ENCODE measurements at regions not wholly inside any gene's neighbourhood (a gene's known extent, or its start where the extent isn't known, plus 50 kb on each side); places are given as distances from the start of the nearest gene placed in this dataset.

DNA sequence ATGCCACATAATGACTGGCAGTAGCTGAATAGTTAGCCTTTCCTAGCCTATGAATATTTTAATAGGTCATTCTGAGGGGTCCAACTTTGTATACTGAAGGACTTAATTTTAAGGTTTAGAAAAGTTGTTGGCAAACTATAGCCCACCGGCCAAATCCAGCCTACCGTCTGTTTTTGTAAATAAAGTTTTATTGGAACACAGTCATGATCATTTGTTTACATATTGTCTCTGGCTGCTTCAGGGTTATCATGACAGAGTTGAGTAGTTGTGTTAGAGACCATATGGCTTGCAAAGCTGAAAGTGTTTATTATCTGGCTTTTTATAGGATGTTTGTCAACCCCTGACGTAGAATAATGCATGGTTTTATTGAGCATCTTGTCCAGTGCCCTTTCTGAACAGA lies 73.4 kb downstream of the NTMT2 start:
- DNase-seq (ENCODE audit: low spot score): no peak

DNA sequence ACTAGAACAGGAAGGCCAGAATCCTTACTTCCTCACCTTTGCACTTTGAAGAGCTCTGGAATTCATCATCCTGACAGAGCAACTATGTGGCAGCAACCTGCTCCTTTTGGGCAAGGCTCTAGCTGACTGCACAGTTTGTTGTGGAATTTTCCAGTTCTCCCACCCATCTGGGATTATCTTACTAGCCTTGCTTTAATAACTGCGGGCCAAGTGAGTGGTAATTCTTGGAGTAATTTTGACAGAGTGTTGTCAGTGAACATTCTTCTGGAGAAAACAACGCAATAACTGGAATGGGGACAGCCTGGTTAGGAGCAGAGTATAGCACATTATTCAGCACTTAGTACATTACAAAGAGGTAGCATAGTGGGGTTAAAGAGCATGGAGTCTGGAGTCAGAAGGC lies 75.3 kb downstream of the NTMT2 start:
- DNase-seq (ENCODE audit: low spot score): no peak

DNA sequence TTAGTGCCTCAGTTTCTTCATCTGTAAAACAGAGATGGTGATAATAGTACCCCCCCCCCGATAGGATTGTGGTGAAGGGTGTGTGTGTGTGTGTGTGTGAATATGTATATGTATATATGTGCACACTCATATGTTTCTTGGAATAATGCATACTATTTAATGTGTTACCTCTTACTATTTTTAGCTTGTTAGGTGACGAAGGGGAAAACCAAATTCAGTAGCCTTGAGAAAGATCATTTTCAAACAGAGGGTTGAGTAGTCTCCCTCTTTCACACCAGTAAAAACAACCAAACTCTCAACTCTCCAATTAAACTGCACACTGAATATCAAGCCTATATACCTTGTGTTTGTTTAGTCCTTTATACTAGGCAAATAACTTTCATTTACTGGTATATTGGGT lies 75.7 kb downstream of the NTMT2 start:
- DNase-seq (ENCODE audit: low spot score): no peak

DNA sequence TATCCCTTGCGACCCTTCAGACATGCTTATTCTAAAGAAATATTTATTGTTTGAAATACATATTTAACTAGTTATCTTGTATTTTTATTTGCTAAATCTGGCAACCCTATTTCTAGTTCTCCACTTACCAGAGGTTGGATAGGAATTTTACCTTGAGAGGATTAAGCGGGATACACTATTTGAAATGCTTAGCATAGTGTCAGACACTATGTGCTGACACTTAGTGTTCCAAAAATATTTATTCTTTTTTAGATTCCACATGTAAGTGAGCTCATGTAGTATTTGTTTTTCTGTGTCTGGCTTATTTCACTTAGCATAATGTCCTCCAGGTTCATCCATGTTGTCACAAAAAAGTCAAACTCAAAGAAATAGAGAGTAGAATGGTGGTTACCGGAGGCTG lies 78.7 kb downstream of the NTMT2 start:
- DNase-seq (ENCODE audit: low spot score): no peak

DNA sequence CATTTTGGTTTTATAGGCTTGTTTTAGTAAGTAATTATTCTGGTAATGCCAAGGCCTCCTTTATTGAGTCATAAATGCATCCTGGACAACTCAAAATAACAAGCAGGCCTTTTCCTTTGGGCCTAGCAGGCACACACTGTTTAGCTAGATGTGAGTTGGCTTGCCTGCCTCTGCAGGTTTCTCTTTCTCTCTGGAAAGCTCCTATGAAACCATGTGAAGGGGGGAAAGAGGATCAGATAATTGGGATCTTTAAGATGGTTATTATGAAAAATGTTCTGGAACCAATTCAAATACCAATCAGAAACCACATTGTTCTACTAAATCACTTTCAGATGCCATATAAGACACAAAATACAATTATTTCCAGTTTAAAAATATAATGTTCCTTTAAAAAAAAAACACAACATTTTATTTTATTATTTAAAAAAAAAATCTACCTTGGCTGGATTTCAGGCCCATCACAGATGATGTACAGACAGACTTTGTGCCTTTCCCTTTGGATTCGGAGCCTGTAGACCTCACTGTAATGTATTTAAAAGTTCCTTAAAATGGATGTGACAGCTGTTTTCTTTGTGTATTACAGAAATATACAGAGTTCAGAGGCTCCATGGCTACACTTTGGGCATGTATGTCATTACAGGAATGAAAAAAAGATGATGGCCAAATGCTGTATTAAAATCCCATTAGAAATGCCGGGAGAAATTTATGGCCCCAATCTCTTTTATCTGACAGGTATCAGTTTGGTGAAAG lies 80.2 kb downstream of the NTMT2 start:
- DNase-seq (ENCODE audit: low spot score): no peak

DNA sequence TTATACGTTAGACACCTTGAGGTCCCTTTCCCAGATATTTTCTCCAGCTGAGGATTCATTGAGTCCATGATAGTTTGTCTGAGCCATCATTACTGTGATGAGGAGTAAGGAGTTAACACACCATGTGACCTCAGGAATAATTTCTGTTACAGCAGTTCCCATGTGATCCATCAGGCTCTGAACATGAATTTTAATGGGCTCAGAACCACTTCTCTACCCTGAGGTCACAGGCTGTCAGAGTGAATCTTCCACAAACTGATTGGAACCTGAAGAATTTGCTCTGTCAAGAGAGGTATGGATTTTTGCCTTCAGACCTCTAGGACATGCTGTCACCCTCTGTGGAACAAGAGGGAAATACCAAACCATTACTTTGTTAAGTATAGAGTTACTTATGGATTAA lies 81.0 kb downstream of the NTMT2 start:
- DNase-seq (ENCODE audit: low spot score): no peak

DNA sequence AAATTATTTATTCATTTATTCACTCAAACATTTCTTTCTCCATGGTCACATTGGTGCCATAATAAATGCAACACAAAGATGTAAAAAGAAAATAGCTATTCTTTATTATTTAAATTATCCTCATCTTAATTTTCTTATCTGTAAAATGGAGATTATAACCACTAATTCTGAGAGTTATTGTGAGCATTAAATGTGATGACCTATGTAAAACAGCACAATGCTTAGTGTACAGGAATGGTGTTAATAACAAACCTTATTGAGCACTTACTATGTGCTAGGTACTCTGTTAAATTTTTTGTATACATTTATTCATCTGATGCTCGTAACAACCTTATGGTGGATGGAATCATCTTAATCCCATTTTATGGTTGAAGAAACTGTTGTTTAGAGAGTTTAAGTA lies 84.6 kb downstream of the NTMT2 start:
- no peak for DNase-seq (ENCODE audit: low spot score)

DNA sequence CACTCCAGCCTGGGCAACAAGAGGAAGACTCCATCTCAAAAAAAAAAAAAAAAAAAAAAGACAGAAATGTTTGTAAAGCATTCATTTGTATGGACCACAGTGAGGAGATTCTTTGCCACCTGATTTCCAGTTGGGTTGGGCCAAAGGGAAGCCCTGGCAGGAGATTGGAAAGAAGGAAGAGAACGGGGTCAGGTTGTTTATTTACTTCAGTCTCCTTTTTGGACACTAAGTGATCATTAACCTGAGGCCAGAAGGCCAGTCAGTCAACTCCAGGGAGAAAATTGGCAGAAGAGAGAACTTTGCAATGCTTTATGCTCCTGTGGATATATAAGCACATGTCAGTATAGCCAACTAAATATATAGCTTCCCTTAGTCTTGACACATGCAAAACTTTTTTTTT lies 85.9 kb downstream of the NTMT2 start:
- no peak for DNase-seq (ENCODE audit: low spot score)

DNA sequence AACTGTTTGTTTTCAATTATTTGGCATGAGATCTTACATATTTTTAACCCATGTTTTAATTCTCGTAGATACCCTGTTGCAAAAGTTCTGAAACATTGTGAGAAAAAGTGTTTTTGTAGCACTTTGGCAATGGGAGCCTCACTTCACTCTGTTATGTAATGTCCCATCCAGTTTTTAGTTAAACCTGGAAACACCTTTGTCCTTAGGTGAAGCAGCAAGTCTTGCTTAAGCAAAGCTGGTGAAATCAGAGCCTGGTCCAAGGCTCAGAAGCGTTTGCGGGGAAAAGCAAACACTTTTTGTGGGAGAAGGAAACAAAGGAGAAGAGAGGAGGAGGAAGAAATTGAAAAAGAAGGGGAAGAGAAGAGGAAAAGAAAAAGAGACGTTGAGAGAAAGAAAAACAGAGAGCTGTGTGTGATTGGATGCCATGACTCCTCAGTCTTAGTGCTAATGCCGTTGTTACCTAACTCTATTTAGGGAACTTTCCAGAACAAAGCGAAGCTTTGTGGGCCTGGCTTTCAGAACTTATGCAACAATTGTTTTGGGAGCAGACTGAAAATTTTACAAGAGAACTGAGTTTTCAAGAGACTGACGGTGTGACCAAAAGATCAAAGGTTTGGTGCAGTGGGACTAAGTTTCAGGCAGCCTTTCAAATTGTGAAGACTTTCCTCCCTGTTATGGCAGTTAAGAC lies 93.1 kb downstream of the NTMT2 start:
- DNase-seq (ENCODE audit: low spot score): no peak

DNA sequence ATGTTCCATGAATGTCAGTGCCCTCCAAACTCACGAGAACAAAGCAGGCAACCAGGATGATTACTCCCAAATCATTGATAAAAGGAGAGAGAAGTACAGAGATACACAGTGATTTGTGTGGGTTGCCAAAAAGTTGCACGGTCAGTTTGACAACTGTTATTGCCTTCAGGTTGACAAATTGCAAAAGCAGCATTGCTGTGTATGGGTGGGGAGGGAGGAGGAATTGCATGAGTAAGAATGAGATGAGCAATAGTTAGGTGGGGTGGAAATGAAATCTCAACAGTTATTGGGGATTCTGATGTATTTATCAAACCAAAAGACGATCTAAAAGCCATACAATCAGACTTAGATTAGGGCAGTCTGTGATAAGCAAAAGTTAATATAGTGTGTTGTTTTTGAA lies 93.7 kb downstream of the NTMT2 start:
- DNase-seq (ENCODE audit: low spot score): no peak

DNA sequence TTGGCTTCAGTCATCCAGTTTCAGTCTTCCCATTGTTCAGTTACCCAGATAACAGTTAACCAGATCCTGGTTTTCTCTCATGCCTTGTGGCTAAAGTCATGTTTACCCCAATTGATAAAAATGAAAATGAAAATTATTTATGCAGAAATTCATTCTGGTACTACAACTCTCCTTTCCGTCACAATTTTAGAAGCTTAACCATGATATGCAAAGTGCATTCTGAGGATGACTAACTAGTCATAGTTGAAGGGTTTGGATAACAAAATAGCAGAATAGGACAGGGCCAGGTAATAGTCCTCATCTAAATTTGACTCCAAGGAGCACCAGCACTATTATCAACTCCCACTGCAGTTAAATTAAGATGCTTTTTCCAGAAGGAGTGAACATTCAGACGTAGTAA lies 94.7 kb downstream of the NTMT2 start:
- no peak for DNase-seq (ENCODE audit: low spot score)

DNA sequence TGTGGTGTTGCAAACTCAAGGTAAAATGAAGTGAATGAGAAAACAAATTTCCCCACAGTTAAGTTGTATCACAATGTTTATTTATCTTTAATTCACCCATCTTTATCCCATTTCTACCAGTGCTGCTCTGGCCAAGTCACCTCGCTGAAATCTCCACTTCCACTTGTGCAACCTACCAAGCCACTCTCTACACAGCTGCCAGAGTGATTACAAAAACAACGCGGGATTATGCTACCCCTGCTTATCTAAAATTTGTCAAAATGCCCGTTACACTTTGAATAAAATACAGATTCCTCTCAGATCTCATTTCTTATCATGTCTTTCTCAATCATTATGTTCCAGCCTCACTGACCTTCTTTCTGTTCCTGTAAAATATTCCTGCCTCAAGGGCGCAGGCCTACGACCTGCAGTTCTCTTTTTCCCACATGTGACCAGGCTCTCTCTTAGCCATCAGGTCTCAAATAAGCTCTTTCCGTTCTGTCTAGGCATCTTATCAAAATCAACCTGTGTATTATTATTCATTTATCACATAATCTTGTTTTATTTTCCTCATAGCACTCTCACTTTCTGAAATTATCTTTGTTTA lies 95.6 kb downstream of the NTMT2 start:
- DNase-seq (ENCODE audit: low spot score): no peak

DNA sequence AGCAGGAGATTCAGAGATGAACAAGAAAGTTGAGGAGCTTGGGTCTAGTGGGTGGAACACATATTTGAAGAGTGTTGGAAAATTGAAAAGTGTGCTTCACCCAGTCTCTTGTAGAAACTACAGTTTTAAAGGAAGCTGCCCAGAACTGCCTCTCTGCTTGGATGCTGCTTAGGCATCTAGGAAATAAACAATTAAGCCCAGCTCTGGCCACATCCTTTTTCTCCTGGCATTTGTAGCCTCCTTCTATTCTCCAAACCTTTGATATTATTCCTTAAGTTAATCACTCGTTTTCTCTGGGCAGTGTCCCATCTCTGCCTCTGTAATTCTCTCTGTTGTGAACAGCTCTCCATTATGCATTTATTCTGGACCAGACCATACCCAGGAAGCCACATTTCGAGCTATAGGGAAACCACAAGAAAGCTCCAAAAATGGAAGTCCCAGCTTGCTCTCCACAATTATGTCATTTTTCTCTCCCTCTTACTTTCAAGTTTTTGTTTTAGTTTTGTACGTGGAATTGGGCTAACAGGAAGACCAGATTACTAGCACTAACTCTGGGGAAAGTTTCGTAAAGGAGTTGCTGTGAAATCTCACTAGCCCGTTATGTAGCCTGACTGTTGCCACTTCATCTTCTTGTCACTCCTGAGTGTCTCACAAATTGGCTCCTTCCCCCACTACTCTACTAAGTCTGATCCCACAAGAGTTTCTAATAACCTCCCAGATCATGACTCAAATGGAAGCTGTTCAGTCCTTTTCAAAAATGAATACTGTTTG lies 102.2 kb downstream of the NTMT2 start:
- no peak for DNase-seq (ENCODE audit: low spot score)

DNA sequence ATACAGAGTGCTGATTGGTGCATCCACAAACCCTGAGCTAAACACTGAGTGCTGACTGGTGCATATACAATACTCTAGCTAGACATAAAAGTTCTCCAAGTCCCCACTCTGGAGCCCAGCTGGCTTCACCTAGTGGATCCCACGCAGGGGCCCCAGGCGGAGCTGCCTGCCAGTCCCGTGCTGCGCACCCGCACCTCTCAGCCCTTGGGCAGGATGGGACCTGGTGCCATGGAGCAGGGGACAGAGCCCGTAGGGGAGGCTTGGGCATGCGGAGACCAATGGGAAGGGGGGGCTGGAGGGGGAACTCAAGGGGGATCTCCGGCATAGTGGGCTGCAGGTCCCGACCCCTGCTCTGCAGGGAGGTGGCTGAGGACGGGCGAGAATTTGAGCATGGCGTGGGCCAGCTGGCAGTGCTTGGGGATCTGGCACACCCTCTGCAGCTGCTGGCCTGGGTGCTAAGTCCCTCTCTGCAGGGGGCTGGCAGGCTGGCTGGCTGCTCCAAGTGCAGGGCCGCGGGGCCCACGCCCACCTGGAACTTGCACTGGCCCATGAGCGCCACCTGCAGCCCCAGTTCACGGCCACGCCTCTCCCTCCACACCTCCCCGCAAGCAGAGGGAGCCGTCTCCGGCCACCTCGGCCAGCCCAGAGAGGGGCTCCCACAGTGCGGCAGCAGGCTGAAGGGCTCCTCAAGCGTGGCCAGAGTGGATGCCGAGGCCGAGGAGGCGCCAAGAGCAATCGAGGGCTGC lies 104.9 kb downstream of the NTMT2 start:
- DNase-seq (ENCODE audit: low spot score): no peak

DNA sequence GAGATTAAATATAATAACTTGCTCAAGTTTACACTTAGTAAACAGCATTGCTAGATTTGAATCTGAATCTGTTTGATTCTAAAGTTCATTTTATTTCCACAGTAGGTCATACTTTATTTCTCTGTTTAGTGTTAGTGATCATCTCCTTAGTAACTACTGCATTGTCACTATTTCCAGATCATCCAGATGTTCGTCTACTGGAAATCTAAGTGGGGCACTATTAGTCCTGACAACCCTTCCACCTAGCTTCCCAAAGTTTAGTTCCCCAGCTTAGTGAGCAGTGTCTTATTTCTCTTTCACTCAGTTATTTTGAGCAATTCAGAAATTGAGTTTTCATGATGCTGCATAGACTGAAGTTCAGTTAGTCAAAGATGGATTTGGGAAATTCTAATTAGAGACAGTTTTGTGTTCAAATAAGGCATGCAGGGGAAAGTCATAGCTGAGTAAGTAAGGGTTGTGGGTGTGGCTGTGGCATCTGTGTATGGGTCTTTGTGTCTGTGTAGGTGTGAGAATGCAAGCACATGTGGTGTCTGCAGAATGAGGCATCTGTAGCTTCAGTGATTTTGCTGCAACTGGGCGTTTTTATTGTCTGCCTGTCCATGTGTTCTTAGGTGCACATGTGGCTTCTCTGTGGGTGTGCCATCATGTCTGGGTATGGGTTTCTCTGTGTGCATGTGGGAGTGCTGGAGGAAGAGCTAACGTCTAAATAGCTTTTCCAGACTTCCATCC lies 107.3 kb downstream of the NTMT2 start:
- peak; percentile 4 for DNase-seq (ENCODE audit: low spot score)

DNA sequence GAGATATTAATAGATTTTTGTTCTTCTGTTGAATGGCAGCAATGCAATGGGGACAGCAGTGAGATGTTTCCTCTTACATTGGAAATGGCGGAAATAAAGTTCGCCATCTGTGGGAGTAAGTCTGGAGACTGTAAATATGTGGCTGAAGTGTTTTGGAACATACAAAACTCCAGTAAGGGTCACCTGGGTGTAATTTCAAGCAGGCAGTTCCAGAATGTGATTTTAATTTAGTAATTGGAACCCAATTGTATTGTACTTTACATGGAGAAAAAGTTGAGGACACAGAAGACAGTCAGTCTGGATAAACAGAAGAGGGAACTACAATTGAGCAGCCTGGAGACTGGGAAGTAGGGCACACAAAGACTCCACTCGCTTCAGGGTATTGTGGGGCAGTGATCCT lies 108.6 kb downstream of the NTMT2 start:
- no peak for DNase-seq (ENCODE audit: low spot score)

DNA sequence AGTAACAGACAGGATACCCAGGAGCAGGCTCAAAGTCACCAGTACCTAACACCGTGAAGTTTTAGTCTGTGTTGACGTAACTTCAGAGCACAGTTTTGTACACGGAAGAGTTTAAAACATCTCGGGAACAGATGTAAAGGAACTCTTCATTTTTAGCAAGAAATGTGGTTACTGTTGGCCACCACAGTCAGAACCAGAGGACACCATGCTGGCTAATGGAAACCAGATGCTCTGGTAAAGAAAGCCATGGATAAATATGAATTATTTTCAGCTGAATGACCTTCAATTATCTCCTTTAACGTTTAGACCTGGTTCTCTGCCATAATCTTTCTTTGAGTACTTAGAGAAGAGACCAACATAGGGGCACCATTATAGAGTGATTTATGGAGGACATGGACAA lies 115.9 kb downstream of the NTMT2 start:
- no peak for DNase-seq (ENCODE audit: low spot score)

DNA sequence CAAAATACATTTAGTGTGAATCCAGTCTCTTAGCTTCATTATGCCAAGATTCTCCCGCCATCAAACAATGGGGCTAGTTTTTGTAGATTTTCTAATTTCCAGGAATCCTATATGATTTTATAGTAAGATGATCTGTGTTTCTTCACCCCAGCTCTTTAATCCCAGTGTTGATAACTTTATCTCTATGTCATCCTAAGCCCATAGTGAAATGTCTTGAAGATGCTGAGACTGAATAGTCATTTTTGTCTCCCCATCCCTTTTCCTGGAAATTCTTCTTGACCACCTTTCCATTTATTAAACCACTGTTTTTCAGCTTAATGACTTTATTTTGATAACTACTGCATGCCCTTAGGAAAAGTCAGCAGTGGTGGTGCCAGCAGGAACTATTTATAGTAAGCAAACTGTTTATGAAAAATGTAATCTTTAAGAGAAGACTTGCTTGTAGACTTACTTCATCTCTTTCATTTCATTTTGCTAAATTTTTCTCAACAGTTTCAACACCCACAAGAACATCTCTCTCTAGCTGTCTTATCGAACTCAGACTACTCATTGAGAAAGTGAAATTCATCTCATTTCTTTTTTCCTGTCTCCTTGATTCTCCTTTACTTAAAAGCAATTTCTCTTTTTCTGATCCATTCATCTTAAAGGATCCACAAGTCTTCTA lies 116.6 kb downstream of the NTMT2 start:
- DNase-seq (ENCODE audit: low spot score): no peak

DNA sequence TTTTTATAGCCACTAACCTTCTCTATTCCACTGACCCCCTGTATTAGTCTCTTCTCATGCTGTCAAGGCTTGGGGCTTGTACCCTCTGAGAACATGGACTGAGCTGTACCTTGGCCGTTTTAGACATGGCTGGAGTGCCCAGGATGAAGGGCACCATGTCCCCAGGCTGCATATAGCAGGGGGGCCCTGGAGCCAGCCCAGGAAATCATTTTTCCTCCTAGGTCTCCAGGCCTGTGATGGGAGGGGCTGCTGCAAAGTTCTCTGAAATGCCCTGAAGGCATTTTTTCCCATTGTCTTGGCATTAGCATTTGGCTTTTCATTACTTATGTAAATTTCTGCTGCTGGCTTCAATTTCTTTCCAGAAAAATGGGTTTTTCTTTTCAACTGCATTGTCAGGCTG lies 119.5 kb downstream of the NTMT2 start:
- DNase-seq (ENCODE audit: low spot score): no peak

DNA sequence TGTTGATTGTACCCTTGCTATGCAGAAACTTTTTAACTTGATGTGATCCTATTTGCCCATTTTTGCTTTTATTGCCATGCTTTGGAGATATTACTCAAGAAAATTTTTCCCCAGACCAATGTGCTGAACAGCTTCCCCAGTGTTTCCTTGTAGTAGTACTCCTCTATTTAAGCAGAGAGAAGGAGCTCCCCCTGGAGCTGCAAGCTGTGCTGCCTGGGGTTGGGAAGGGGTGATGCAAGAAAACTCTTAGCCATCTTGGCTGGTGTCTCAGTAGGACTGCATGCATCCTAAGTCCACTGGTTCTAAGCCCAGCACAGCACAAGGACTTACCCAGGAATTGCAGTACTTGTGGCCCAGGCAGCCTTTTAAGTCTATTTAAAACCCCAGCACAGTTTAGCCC lies 121.6 kb downstream of the NTMT2 start:
- DNase-seq (ENCODE audit: low spot score): no peak

All from Ammon's horn (tissue), 1 donor.